ENCODE measurements at regions not wholly inside any gene's neighbourhood (a gene's known extent, or its start where the extent isn't known, plus 50 kb on each side); places are given as distances from the start of the nearest gene placed in this dataset.

DNA sequence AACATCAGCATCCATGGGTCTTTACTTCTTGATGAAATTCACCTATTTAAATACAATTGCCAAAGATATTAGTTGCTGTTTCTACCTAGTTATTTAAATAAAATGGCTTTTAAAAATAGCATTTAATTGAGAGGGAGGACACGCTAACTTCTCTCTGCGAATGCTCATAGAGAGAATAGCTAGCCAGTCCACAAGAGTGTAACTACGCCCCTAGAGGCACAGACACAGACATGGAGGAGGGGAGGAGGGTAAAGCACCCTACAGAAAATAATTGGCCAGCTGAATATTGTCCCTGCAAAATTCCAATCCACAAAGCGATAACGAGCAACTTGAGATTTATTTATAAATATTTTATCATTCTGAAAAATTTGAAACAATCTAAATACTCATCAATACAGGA is 97.0 kb upstream of the PAPOLG start:
- no peak for DNase-seq

DNA sequence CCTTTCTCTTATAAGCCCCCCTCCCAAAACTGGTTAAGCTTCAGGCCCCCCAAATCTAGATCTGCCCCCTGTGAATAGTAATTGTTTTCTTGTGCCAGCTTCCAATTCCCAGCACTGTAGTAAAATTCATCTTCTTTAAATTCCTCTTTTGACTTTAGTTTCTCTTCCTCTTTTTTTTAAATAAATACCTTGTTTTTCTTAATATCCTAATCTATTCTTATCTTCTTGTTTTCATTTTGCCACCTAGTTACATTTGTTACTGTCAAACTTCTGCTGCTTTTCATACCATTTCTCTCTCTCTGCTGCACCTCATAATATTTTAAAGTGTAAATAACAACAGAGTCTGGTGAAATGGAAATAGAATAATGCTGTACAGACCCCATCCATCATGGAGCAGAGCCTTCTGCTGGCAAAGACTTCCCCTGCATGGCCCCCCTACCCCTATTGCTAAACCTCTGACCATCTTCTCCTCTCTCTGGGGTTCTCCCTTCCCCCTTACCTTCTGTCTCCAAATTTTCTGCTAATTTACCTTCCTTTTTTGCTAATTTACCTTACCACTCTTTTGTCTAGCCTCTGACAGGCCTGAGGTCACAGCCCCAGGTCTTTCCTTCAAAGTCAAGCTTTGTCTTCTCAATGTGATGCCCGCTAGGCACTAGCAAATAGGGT is 94.9 kb upstream of the PAPOLG start:
- DNase-seq: no peak

DNA sequence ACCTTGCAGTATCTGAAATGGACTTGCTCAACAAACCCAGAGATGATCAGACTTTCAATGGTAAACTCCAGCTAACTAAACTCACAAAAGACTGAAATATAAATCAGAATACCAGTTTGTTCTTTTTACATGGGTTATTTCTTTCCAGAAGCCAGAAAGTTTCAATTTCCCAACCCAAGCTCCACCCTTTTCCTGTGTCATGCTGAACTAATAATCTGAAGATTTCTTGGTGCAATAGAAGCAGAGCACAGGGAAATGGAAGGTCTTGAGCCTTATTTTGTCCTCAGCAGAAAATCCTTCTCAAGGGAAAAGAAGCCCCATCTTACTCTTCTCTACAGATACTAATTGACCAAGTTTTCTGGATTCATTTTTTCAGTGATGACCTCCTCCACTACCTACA is 93.3 kb upstream of the PAPOLG start:
- no peak for DNase-seq

DNA sequence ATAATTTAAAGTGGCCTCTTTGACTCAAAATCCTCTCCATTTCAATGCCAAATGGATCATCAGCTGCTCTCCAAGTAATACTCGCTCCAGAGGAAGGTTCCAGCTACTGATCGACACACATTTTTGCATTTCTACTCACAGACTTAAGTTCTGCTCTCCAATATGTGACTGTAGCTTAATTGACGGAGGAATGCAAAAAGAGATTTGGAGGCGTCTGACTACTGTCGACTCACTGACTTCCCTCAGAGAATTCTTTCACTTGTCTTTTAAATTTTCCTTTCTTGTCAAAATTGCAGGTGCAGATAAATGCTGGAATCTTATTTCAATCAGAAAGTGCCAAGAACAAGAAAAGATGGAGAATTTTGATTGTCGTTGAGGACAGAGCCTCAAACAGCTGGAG is 84.1 kb upstream of the PAPOLG start:
- DNase-seq: no peak

DNA sequence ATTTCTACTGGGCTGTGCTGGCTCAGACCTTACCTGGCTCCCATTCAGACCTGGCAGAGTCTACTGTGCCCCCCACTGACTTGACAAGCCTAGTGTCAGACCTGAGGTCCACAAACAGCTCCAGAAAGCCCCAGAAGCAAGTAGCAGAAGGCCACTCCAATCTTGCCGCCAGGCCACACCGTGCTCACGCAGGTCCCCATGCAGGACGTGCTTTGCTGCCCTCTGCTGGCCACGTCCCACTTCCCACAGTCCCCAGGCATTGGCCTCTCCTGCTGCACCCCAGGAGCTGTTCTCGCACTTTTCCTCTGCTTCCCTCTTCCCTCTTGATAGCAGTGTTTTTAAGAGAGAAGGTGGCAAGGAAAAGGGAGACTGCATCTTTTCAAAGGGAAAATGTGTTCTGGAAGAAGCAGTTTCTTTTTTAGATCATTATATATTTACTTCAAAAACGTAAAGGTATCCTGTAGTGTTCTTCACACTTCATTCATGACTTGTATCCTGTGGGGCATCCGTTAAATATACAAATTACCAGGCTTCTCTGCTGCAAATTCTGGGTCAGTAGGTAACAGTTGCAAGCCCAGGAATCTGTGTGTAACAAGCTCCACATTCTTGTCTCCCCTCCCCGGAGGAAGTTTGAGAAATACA is 81.4 kb upstream of the PAPOLG start:
- peak; percentile 30 for DNase-seq

DNA sequence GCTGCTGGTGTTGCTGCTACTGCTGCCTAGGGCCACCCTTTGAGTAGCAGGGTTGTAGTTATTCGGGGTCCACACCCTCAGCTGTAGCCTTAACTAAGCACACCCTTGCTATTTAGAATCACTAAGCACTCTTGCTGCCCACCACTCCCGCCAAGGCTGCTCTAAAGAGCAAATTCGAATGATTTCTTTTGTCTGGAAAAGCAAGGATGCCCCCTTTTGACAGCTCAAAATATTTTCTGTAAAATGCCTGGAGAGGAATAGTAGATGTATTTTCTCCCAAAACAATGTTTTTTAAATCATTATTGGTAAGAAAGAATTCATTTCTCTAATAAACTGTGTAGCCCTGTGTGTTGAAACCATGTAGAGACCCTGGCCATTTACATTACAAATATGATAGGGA is 80.8 kb upstream of the PAPOLG start:
- no peak for DNase-seq

DNA sequence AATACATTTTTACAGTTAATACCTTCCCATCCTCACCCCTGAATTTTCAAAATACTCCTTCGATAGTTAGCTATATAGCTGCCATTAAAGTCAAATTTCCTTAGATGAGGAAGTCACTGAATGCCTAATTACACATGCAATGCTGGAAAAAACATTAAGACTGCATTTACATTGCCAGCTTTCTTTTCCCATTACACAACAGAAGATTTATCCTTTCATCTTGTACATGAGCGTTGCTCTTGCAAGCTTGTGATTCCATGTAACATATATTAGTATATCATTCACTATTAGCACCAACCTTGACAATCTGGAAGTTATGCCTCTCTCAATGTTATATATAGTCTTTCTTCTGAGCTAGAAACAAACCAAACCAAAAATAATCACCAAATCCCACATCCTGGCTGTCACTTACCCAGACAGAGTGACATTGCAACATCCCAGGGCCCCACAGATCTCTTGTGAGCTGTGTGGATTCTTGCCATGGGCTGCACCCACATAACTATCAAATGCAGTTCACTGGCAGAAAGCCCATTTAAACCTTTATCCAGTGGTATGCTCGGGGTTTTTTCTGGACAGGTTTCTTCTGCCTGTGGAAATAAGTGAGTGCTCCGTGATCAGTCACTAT is 79.2 kb upstream of the PAPOLG start:
- no peak for DNase-seq

DNA sequence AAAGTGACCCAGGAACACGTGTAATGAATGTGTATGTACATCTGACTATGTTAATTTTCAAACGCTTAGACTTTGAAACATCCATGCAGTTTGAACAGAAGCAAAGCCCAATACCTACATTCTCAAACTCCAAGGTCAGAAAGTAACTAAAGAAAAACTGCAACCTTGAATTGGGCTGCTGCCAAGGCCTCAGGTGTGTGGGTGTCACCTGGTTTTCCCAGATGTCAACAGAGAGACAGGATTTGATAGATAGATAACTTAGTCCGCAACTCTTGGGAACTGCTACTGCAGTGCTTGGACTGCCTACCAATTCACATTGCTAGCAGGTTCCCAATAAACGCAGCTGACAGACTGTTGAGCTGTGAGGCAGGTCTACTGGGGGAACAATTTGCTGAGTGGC is 78.7 kb upstream of the PAPOLG start:
- no peak for DNase-seq

DNA sequence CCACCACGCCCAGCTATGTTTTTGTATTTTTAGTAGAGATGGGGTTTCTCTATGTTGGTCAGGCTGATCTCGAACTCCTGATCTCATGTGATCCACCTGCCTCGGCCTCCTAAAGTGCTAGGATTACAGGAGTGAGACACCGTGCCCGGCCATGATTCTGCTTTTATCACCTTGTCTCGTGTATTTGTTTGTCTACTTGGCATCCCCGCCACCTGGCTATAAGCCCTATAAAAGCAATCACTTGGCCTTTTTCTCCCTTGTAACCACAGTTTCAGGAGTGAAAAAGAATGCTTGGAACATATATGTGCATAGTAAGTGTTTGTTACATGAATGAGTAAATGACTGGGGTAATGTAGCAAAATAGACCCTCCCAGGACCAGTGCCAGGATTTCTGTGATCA is 77.5 kb upstream of the PAPOLG start:
- peak; percentile 27 for DNase-seq

DNA sequence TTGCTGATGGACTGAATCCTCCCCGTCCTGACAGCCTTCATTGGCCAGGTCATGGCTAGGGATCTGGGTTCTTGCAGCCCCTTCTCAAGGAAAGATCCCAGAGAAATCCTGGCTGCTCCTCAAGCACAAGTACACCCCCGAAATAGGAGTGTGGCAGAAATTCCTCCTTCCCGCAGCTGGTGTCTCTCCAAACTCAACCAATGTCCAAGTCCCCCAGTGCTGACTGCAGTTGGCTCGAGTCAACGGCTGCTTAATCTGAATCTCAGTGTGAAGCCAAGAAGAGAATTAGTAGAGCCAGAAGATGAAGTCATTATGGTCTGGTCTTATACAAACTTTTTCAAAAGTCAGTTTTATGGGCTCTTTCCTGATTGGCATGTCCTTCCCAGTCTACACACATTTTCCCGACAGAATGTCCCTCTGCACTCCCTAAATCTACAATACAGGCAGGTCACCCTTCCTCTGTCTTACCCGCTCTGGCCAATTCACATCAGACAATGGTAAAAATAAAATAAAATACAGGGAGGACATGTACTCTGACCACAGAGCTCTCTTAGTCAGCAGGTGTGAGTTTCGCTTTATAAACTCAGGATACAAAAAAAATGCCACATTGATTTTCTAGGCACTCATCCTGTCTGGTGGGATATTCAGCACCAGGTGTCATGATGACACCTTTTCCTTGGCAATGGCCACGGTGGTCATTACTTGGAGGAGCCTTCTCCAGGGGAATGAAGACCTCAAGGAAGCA is 76.9 kb upstream of the PAPOLG start:
- no peak for DNase-seq

DNA sequence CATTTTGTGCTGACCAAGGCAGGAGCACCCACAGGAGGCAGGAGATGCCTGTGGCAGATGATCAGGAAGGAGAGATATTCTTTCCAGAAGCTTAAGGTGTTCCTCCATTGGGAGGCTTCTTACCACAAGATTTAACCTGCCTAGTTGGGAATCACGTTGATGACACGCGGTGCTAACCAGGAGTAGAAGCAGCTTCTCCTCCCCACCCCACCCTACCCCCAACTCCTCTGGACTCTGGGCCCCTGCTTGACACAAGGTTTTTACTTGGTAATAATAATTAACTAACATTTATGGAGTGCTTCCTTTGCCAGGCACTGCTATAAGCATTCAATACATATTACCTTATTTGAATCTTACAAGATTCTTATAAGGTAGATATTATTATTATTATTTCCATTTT is 62.5 kb upstream of the PAPOLG start:
- DNase-seq: no peak

DNA sequence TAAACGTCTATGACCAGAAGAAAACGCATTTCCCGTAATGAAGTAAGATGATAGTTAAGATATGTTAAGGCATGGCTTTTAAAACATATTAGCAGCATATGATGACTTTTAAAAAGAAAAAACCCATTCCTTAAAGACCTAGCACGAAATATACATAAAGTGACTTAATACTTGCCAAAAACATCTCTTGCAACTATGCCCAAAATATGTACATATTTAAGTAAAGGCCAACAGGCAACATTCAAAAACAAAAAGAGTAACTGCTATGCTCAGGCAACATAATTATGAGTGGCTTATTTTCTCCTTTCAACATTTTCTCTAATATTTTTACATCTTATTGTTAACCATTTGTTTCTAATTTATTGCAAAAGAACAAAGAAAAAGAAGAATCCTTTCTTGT is 60.3 kb upstream of the PAPOLG start:
- no peak for DNase-seq

DNA sequence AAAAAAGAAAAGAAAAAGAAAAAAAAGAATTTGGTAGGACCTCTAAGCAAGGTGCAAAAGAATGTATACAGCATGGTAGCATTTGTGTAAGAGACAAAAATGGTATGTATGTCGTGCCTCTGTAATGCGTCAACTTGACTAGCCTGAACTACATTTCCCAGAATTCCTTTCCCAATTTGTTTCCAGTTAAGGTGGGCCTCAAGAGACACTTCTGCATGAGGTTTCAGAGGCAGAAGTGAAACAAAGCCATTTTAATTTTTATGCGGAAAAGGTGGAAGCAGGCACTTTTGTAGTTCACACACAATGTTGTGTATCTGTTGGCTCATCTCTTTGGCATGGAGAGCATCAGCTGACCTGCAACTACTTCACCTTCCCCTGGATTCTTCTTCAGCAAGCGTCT is 56.5 kb upstream of the PAPOLG start:
- DNase-seq: no peak

DNA sequence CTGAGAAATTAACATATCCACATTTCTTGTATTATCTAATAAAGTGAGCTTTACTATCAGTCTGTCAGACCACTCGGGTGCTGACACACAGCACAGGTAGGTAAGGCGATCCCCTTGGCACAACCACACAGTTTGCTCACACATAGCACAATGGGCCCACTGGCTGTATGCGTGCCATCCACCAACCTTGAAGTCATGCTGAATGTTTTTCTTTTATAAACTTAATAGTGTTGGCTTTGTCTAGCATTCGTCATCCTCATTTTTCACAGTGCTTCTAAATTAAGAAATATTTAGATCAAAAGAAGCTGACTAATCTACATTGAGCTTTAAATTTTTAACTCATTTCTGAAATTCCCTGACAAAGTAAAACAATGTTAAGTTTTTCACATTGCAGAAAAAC is 50.0 kb upstream of the PAPOLG start:
- DNase-seq: no peak

Data from NCI-H2029 treated with DMSO at 0.1 percent for 48 hours (cell line).